ENCODE measurements at regions not wholly inside any gene's neighbourhood (a gene's known extent, or its start where the extent isn't known, plus 50 kb on each side); places are given as distances from the start of the nearest gene placed in this dataset.

GRCh38 chr5:118762291-118762690 lies 226.1 kb downstream of the DTWD2 start (continued):
- TF ChIP-seq, protein P1, sequence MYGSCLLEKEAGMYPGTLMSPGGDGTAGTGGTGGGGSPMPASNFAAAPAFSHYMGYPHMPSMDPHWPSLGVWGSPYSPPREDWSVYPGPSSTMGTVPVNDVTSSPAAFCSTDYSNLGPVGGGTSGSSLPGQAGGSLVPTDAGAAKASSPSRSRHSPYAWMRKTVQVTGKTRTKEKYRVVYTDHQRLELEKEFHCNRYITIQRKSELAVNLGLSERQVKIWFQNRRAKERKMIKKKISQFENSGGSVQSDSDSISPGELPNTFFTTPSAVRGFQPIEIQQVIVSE (CRISPR knock-in tag; IDR thresholded peaks at IDR 0.05; ENCODE audit: borderline replicate concordance): no peak

GRCh38 chr5:118761814-118762213 lies 226.5 kb downstream of the DTWD2 start:
- H3K36me3 Mint-ChIP-seq: no peaks in the 10 kb centered on the region

More at GRCh38 chr5:118761814-118762213, 226.5 kb downstream of the DTWD2 start:
- ChIA-PET CTCF (no interaction called here), POLR2A (no interaction called here)
- no peak overlapping the region for H3K4me3 Mint-ChIP-seq
- ATAC-seq (no peak), DNase-seq (ENCODE audit: low spot score) (no peak)
- H3K27ac Mint-ChIP-seq: no peak overlapping the region
- H3K9me3 Mint-ChIP-seq: peaks cover 8% of the 10 kb centered on the region
- no peaks in the 10 kb centered on the region for H3K27me3 Mint-ChIP-seq (ENCODE audit: low read depth)
- H3K4me1 Mint-ChIP-seq: no peaks in the 10 kb centered on the region
- TF ChIP-seq ATF6 (CRISPR knock-in tag; IDR thresholded peaks at IDR 0.05): no peak
- no peak for TF ChIP-seq ELF4 (CRISPR knock-in tag; IDR thresholded peaks at IDR 0.05; ENCODE audit: low read depth)
- TF ChIP-seq ZNF317 (CRISPR knock-in tag; IDR thresholded peaks at IDR 0.05; ENCODE audit: borderline replicate concordance, low read depth): no peak
- TF ChIP-seq RELA (CRISPR knock-in tag; IDR thresholded peaks at IDR 0.05; ENCODE audit: borderline replicate concordance): no peak
- TF ChIP-seq, protein P2, sequence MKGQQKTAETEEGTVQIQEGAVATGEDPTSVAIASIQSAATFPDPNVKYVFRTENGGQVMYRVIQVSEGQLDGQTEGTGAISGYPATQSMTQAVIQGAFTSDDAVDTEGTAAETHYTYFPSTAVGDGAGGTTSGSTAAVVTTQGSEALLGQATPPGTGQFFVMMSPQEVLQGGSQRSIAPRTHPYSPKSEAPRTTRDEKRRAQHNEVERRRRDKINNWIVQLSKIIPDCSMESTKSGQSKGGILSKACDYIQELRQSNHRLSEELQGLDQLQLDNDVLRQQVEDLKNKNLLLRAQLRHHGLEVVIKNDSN (CRISPR knock-in tag; IDR thresholded peaks at IDR 0.05): no peak
- TF ChIP-seq NR3C1 (CRISPR knock-in tag; conservative IDR thresholded peaks at IDR 0.05; ENCODE audit: low read depth): no peak
- TF ChIP-seq CREB1 (CRISPR knock-in tag; IDR thresholded peaks at IDR 0.05): no peak
- no peak for TF ChIP-seq KAT7 (CRISPR knock-in tag; IDR thresholded peaks at IDR 0.05; ENCODE audit: borderline replicate concordance)
- no peak for TF ChIP-seq SOX15 (CRISPR knock-in tag; IDR thresholded peaks at IDR 0.05)
- no peak for TF ChIP-seq HMGA2 (CRISPR knock-in tag; IDR thresholded peaks at IDR 0.05)
- TF ChIP-seq, protein P3, sequence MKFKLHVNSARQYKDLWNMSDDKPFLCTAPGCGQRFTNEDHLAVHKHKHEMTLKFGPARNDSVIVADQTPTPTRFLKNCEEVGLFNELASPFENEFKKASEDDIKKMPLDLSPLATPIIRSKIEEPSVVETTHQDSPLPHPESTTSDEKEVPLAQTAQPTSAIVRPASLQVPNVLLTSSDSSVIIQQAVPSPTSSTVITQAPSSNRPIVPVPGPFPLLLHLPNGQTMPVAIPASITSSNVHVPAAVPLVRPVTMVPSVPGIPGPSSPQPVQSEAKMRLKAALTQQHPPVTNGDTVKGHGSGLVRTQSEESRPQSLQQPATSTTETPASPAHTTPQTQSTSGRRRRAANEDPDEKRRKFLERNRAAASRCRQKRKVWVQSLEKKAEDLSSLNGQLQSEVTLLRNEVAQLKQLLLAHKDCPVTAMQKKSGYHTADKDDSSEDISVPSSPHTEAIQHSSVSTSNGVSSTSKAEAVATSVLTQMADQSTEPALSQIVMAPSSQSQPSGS (CRISPR knock-in tag; IDR thresholded peaks at IDR 0.05; ENCODE audit: borderline replicate concordance, low read depth): no peak
- TF ChIP-seq ATF3 (CRISPR knock-in tag; conservative IDR thresholded peaks at IDR 0.05): no peak
- TF ChIP-seq, protein P4, sequence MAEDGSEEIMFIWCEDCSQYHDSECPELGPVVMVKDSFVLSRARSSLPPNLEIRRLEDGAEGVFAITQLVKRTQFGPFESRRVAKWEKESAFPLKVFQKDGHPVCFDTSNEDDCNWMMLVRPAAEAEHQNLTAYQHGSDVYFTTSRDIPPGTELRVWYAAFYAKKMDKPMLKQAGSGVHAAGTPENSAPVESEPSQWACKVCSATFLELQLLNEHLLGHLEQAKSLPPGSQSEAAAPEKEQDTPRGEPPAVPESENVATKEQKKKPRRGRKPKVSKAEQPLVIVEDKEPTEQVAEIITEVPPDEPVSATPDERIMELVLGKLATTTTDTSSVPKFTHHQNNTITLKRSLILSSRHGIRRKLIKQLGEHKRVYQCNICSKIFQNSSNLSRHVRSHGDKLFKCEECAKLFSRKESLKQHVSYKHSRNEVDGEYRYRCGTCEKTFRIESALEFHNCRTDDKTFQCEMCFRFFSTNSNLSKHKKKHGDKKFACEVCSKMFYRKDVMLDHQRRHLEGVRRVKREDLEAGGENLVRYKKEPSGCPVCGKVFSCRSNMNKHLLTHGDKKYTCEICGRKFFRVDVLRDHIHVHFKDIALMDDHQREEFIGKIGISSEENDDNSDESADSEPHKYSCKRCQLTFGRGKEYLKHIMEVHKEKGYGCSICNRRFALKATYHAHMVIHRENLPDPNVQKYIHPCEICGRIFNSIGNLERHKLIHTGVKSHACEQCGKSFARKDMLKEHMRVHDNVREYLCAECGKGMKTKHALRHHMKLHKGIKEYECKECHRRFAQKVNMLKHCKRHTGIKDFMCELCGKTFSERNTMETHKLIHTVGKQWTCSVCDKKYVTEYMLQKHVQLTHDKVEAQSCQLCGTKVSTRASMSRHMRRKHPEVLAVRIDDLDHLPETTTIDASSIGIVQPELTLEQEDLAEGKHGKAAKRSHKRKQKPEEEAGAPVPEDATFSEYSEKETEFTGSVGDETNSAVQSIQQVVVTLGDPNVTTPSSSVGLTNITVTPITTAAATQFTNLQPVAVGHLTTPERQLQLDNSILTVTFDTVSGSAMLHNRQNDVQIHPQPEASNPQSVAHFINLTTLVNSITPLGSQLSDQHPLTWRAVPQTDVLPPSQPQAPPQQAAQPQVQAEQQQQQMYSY (CRISPR knock-in tag; IDR thresholded peaks at IDR 0.05): no peak
- TF ChIP-seq, protein P5, sequence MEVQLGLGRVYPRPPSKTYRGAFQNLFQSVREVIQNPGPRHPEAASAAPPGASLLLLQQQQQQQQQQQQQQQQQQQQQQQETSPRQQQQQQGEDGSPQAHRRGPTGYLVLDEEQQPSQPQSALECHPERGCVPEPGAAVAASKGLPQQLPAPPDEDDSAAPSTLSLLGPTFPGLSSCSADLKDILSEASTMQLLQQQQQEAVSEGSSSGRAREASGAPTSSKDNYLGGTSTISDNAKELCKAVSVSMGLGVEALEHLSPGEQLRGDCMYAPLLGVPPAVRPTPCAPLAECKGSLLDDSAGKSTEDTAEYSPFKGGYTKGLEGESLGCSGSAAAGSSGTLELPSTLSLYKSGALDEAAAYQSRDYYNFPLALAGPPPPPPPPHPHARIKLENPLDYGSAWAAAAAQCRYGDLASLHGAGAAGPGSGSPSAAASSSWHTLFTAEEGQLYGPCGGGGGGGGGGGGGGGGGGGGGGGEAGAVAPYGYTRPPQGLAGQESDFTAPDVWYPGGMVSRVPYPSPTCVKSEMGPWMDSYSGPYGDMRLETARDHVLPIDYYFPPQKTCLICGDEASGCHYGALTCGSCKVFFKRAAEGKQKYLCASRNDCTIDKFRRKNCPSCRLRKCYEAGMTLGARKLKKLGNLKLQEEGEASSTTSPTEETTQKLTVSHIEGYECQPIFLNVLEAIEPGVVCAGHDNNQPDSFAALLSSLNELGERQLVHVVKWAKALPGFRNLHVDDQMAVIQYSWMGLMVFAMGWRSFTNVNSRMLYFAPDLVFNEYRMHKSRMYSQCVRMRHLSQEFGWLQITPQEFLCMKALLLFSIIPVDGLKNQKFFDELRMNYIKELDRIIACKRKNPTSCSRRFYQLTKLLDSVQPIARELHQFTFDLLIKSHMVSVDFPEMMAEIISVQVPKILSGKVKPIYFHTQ (CRISPR knock-in tag; IDR thresholded peaks at IDR 0.05): no peak
- no peak for TF ChIP-seq ZNF423 (CRISPR knock-in tag; IDR thresholded peaks at IDR 0.05)
- no peak for TF ChIP-seq ZNF232 (CRISPR knock-in tag; IDR thresholded peaks at IDR 0.05)
- no peak for TF ChIP-seq ZNF138 (CRISPR knock-in tag; conservative IDR thresholded peaks at IDR 0.05)
- TF ChIP-seq, protein P6, sequence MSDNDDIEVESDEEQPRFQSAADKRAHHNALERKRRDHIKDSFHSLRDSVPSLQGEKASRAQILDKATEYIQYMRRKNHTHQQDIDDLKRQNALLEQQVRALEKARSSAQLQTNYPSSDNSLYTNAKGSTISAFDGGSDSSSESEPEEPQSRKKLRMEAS (CRISPR knock-in tag; IDR thresholded peaks at IDR 0.05): no peak
- TF ChIP-seq GRHL2 (CRISPR knock-in tag; IDR thresholded peaks at IDR 0.05; ENCODE audit: insufficient replicate concordance, severe bottlenecking): no peak
